ENCODE measurements at regions not wholly inside any gene's neighbourhood (a gene's known extent, or its start where the extent isn't known, plus 50 kb on each side); places are given as distances from the start of the nearest gene placed in this dataset.
A peak's percentile ranks its signal among the peaks of the same experiment; 100 is the strongest.

DNA sequence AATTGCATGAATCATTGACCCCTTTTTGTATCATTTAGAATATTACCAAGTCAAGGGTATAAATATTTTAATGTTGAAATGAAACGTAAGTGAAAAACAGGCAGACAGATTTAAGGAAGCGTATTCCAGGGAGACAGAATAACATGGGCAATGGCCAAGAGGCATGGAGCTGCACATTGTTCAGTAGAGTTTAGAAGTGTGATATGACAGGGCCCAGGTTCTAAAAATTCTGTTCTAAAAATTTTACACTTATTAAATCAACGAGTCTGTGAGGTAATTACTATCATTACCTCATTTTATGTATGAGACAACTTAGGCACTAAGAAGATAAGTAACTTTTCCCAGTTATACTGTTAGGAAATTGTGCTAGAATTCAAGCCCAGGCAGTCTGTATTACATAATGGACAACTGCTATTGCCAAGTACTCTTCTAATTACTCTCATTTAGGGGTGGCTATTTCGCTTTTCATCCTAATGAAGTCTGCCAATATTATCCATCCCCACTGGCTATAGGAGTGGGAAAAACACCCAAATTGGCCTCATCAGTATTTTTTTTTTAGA lies 103.2 kb upstream of the NAV3 start:
- TF ChIP-seq, protein P1, sequence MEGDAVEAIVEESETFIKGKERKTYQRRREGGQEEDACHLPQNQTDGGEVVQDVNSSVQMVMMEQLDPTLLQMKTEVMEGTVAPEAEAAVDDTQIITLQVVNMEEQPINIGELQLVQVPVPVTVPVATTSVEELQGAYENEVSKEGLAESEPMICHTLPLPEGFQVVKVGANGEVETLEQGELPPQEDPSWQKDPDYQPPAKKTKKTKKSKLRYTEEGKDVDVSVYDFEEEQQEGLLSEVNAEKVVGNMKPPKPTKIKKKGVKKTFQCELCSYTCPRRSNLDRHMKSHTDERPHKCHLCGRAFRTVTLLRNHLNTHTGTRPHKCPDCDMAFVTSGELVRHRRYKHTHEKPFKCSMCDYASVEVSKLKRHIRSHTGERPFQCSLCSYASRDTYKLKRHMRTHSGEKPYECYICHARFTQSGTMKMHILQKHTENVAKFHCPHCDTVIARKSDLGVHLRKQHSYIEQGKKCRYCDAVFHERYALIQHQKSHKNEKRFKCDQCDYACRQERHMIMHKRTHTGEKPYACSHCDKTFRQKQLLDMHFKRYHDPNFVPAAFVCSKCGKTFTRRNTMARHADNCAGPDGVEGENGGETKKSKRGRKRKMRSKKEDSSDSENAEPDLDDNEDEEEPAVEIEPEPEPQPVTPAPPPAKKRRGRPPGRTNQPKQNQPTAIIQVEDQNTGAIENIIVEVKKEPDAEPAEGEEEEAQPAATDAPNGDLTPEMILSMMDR (IDR thresholded peaks at IDR 0.05; ENCODE audit: low read depth, low read length), result no peak
- in situ Hi-C loops (cut with HindIII; ENCODE audit: low sequenced_read_pairs), result loop anchor here (25.0 kb wide), 1 partner anchor 210 kb away; no protein-coding TSS in a partner anchor
- no peak for DNase-seq (ENCODE audit: low read depth, low spot score)
- no peak overlapping the region for H3K4me3 ChIP-seq (ENCODE audit: low read depth, low read length)

DNA sequence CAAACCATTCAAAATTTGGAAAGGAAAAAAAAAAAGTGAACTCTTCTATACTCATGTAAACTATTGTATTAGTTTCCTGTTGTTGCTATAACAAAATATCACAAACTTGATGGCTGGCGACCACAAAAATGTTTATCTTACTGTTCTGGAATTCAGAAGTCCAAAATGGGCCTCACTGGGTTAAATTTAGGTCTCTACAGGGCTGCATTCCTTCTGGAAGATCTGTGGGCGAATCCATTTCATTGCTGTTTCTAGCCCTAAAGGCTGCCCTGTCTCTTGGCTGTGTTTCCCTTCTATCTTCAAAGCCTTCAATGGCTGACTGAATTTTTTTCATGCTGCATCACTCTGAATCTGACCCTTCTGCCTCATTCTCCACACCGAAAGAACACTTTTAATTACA lies 105.1 kb upstream of the NAV3 start:
- TF ChIP-seq, protein P1 (IDR thresholded peaks at IDR 0.05; ENCODE audit: low read depth, low read length), result no peak
- in situ Hi-C loops (cut with HindIII; ENCODE audit: low sequenced_read_pairs), result loop anchor here (25.0 kb wide), 1 partner anchor 212 kb away; no protein-coding TSS in a partner anchor
- no peak overlapping the region for H3K4me3 ChIP-seq (ENCODE audit: low read depth, low read length)
- DNase-seq (ENCODE audit: low read depth, low spot score), result peak; percentile 77

DNA sequence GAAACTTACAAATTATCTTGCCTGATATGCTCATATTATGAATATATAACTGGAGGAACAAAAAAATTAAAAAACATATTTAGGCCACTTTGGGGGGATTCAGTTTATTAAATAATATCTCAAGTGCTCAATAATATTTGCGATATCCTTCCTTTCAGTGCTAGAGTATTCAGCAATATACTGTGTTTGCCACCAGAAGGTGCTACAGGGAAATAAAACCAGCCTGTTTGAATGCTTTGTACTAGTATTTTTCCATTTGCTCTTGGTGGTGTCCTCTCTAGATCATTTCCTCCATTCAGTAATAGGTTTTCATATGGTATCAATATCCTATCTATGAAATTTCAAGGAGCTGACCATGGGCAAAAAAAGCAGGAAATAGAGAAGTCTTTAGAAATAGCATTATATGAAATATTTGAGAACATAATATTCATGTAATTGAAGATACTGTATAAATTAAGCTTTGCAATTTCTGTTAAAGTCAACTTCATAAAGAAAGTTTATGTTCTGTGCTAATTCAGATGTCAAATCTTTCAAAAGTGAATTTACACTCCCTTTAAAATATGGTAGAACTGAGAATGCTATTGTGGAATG lies 106.2 kb upstream of the NAV3 start:
- H3K4me3 ChIP-seq (ENCODE audit: low read depth, low read length), result no peak overlapping the region
- TF ChIP-seq, protein P1 (IDR thresholded peaks at IDR 0.05; ENCODE audit: low read depth, low read length), result peak; percentile 72
- peak; percentile 65 for DNase-seq (ENCODE audit: low read depth, low spot score)
- in situ Hi-C loops (cut with HindIII; ENCODE audit: low sequenced_read_pairs), result no loop called here

DNA sequence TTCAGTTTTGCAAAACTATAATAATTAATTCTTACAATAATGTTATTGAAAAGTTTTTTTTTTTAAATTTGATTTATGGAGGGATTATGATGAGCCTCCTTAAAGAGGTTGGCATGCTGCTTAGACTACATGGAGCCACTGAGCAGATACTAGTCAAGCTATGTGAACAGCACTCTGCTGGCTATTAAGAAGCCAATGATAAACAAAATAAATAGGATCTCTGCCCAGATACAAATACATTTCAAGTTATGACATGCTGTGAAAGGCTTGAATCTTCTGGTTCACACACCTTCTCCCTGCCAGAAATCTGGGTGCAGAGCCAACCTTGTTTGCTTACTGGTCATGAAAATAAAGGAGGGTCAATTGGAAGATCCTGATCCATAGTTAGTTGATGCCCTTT lies 107.4 kb upstream of the NAV3 start:
- TF ChIP-seq, protein P1 (IDR thresholded peaks at IDR 0.05; ENCODE audit: low read depth, low read length), result no peak
- no peak overlapping the region for H3K4me3 ChIP-seq (ENCODE audit: low read depth, low read length)
- in situ Hi-C loops (cut with HindIII; ENCODE audit: low sequenced_read_pairs), result no loop called here
- DNase-seq (ENCODE audit: low read depth, low spot score), result no peak

DNA sequence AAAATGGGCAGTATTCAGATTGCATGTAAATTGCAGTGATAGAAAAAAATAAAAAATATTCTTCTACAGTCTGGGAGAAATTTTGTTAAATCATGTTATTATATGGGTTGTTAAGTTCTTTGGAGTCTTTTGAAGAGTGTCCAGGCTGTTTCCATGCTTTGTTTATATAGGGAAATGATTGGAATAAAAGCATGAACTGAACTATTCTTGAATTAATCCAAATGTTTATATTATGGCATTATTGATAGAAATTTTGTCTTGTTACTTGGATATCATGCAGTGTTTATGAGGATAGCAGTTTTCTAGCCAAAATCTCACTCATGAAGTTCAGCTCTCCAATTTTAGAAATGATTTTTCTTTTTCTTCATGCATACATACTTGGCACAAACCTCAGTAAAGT lies 108.2 kb upstream of the NAV3 start:
- TF ChIP-seq, protein P1 (IDR thresholded peaks at IDR 0.05; ENCODE audit: low read depth, low read length), result no peak
- in situ Hi-C loops (cut with HindIII; ENCODE audit: low sequenced_read_pairs), result no loop called here
- no peak overlapping the region for H3K4me3 ChIP-seq (ENCODE audit: low read depth, low read length)
- DNase-seq (ENCODE audit: low read depth, low spot score), result no peak

DNA sequence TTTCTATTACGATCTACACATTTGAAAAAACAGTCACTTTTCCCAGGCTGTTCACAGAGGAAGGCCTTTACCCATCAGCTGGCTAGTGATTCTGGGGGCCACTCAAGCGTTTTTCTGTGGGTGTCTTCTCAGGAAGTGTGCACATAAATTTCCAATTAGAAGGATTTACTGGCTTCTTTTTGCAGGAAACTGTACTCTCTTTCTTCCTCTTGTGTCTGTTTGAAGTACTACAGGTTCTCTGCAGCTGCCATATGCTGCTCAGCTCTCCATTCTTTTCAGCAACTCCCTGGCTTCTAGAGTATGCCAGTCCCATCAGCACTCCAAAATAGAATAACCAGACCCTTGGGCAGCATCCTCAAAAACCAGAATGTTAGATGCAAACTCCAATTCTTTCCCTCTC lies 110.4 kb upstream of the NAV3 start:
- no peak for DNase-seq (ENCODE audit: low read depth, low spot score)
- TF ChIP-seq, protein P1 (IDR thresholded peaks at IDR 0.05; ENCODE audit: low read depth, low read length), result no peak
- in situ Hi-C loops (cut with HindIII; ENCODE audit: low sequenced_read_pairs), result no loop called here
- H3K4me3 ChIP-seq (ENCODE audit: low read depth, low read length), result no peak overlapping the region

All from astrocyte of the spinal cord (primary cell).